GM10248 (cell line): ENCODE measurements at regions not wholly inside any gene's neighbourhood (a gene's known extent, or its start where the extent isn't known, plus 50 kb on each side); places are given as distances from the start of the nearest gene placed in this dataset.

ENCODE experiments used
- CTCF ChIA-PET: fragments of 300-600 bp; sonication (Branson Sonifier 250); formaldehyde crosslinking; extraction: SDS; loops from one replicate; lab custom pipeline; 2021; ENCODE audit warnings: antibody characterized with exemption; lab: Yijun Ruan, JAX
- POLR2A ChIA-PET: fragments of 350-650 bp; sonication (Branson Sonifier 250); formaldehyde crosslinking; extraction: SDS; loops from one replicate; lab custom pipeline; 2020; ENCODE audit warnings: antibody characterized with exemption; lab: Yijun Ruan, JAX
- DNase-seq: peaks from one replicate; pipeline ENCODE4 v3.0.0; 2012; ENCODE audit errors: extremely low spot score
- CTCF ChIP-seq: IDR thresholded peaks from 2 replicates; pipeline ENCODE4 v1.5.1; 2012; ENCODE audit warnings: mild to moderate bottlenecking, low read depth; ENCODE audit errors: extremely low read depth, missing control alignments, control extremely low read depth

- CTCF ChIA-PET: interaction anchor here (2.1 kb wide), 1 partner anchor 9 kb away, joined by 6 read pairs; no protein-coding TSS in a partner anchor
- DNase-seq: no peak
- TF ChIP-seq CTCF: no peak
- POLR2A ChIA-PET: no interaction called here
These were observed 158.1 kb upstream of the GMDS start for GRCh38 chr6:2403546-2403945.

GRCh38 chr6:2396846-2397630 lies 151.6 kb upstream of the GMDS start:
- DNase-seq: peak; percentile 3
- no peak for TF ChIP-seq CTCF
- ChIA-PET POLR2A (no interaction called here), CTCF (no interaction called here)

GRCh38 chr6:2396042-2396657 lies 150.7 kb upstream of the GMDS start:
- ChIA-PET CTCF (no interaction called here), POLR2A (no interaction called here)
- no peak for TF ChIP-seq CTCF
- peak; percentile 3 for DNase-seq

GRCh38 chr6:2388554-2389324 lies 143.3 kb upstream of the GMDS start:
- no peak for TF ChIP-seq CTCF
- ChIA-PET CTCF (no interaction called here), POLR2A (no interaction called here)
- no peak for DNase-seq

GRCh38 chr6:2387445-2387844 lies 142.0 kb upstream of the GMDS start:
- ChIA-PET CTCF (no interaction called here), POLR2A (no interaction called here)
- no peak for DNase-seq
- no peak for TF ChIP-seq CTCF

GRCh38 chr6:2385471-2385983 lies 140.1 kb upstream of the GMDS start:
- ChIA-PET POLR2A (no interaction called here), CTCF (no interaction called here)
- DNase-seq: no peak
- TF ChIP-seq CTCF: no peak
